ENCODE measurements at regions not wholly inside any gene's neighbourhood (a gene's known extent, or its start where the extent isn't known, plus 50 kb on each side); places are given as distances from the start of the nearest gene placed in this dataset.

DNA sequence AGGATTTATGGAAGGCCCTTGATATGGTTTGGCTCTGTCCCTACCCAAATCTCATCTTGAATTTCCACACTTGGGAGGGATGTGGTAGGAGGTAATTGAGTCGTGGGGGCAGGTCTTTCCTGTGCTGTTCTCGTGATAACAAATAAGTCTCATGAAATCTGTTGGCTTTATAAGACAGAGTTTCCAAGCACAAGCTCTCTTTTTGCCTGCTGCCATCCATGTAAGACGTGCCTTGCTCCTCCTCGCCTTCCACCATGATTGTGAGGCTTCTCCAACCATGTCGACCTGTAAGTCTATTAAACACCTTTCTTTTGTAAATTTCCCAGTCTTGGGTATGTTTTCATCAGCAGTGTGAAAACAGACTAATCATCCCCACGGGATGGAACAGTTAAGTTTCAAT lies 557.2 kb upstream of the ISX start:
- TF ChIP-seq CTCF (IDR thresholded peaks at IDR 0.05; ENCODE audit: extremely low read depth in 1 of 2, insufficient read depth in 1 of 2, low read depth in 1 of 2, low read length in 2 of 2) (no peak), POLR2AphosphoS5 (IDR thresholded peaks at IDR 0.05; ENCODE audit: insufficient read depth, low read depth, low read length) (no peak), POLR2A (IDR thresholded peaks at IDR 0.05; ENCODE audit: low read depth, low read length) (no peak), JUN (IDR thresholded peaks at IDR 0.05; ENCODE audit: borderline replicate concordance, insufficient read depth, insufficient read length, low read depth) (no peak)

Data from endothelial cell of umbilical vein (primary cell).